SK-N-SH treated with all-trans-retinoic acid at 6 μM for 48 hours (cell line): ENCODE measurements at regions not wholly inside any gene's neighbourhood (a gene's known extent, or its start where the extent isn't known, plus 50 kb on each side); places are given as distances from the start of the nearest gene placed in this dataset.

ENCODE experiments used
- ATAC-seq: fragments of 200-7000 bp; cut with Tn5 transposase; 3 replicates; pipeline ENCODE4 v1.9.1; 2020; ENCODE audit warnings: mild to moderate bottlenecking, moderate library complexity
- ARNTL ChIP-seq: fragments of 450-650 bp; formaldehyde crosslinking; IDR thresholded peaks from 2 replicates; pipeline ENCODE4 v1.5.0; 2020; ENCODE audit warnings: low read depth, mild to moderate bottlenecking, moderate library complexity, borderline replicate concordance
- BACH2 ChIP-seq: fragments of 250-450 bp; sonication (Bioruptor Pico); IDR thresholded peaks from 2 replicates; pipeline ENCODE4 v1.9.0; 2021; ENCODE audit warnings: mild to moderate bottlenecking, borderline replicate concordance
- CREB5 ChIP-seq: fragments of 250-450 bp; sonication (Bioruptor Pico); IDR thresholded peaks from 2 replicates; pipeline ENCODE4 v1.5.1; 2020; ENCODE audit warnings: low read depth, mild to moderate bottlenecking, moderate library complexity
- CSDC2 ChIP-seq: fragments of 250-450 bp; sonication (Bioruptor Pico); IDR thresholded peaks from 2 replicates; pipeline ENCODE4 v1.5.0; 2020; ENCODE audit warnings: mild to moderate bottlenecking, moderate library complexity
- OSR1 ChIP-seq: fragments of 250-450 bp; sonication (Bioruptor Pico); IDR thresholded peaks from 2 replicates; pipeline ENCODE4 v1.8.0; 2022; ENCODE audit warnings: moderate library complexity, mild to moderate bottlenecking, inconsistent platforms
- POU6F1 ChIP-seq: fragments of 250-450 bp; sonication (Bioruptor Pico); IDR thresholded peaks from 2 replicates; pipeline ENCODE4 v1.8.0; 2021; ENCODE audit warnings: low read depth, mild to moderate bottlenecking, moderate library complexity, borderline replicate concordance
- PPARA ChIP-seq: fragments of 250-450 bp; sonication (Bioruptor Pico); IDR thresholded peaks from 2 replicates; pipeline ENCODE4 v1.5.0; 2020; ENCODE audit warnings: mild to moderate bottlenecking, borderline replicate concordance
- RARB ChIP-seq: fragments of 250-450 bp; sonication (Bioruptor Pico); IDR thresholded peaks from 2 replicates; pipeline ENCODE4 v1.8.0; 2021; ENCODE audit warnings: mild to moderate bottlenecking, moderate library complexity
- SNAI2 ChIP-seq: fragments of 250-450 bp; sonication (Bioruptor Pico); IDR thresholded peaks from 2 replicates; pipeline ENCODE4 v1.5.0; 2020; ENCODE audit warnings: mild to moderate bottlenecking, moderate library complexity
- TCF4 ChIP-seq: fragments of 250-450 bp; sonication (Bioruptor Pico); IDR thresholded peaks from 2 replicates; pipeline ENCODE4 v1.8.0; 2021; ENCODE audit warnings: mild to moderate bottlenecking, moderate library complexity, borderline replicate concordance
- ZFP3 ChIP-seq: fragments of 250-450 bp; sonication (Bioruptor Pico); IDR thresholded peaks from 2 replicates; pipeline ENCODE4 v1.5.0; 2020; ENCODE audit warnings: mild to moderate bottlenecking, moderate library complexity
- ZNF565 ChIP-seq: fragments of 450-650 bp; formaldehyde crosslinking; conservative IDR thresholded peaks from 2 replicates; pipeline ENCODE4 v1.5.0; 2020; ENCODE audit warnings: low read depth, mild to moderate bottlenecking, moderate library complexity
- ZNF70 ChIP-seq: fragments of 450-650 bp; formaldehyde crosslinking; IDR thresholded peaks from 2 replicates; pipeline ENCODE4 v1.5.0; 2020; ENCODE audit warnings: mild to moderate bottlenecking, moderate library complexity
- ZNF8 ChIP-seq: fragments of 450-650 bp; formaldehyde crosslinking; IDR thresholded peaks from 2 replicates; pipeline ENCODE4 v1.5.0; 2020; ENCODE audit warnings: mild to moderate bottlenecking, moderate library complexity
- TF ChIP-seq, protein P1 (sequence below): fragments of 250-450 bp; sonication (Bioruptor Pico); IDR thresholded peaks from 2 replicates; pipeline ENCODE4 v1.5.1; 2021; ENCODE audit warnings: mild to moderate bottlenecking, moderate library complexity
- TF ChIP-seq, protein P2 (sequence below): fragments of 250-450 bp; sonication (Bioruptor Pico); IDR thresholded peaks from 2 replicates; pipeline ENCODE4 v1.5.0; 2020; ENCODE audit warnings: mild to moderate bottlenecking, moderate library complexity

DNA sequence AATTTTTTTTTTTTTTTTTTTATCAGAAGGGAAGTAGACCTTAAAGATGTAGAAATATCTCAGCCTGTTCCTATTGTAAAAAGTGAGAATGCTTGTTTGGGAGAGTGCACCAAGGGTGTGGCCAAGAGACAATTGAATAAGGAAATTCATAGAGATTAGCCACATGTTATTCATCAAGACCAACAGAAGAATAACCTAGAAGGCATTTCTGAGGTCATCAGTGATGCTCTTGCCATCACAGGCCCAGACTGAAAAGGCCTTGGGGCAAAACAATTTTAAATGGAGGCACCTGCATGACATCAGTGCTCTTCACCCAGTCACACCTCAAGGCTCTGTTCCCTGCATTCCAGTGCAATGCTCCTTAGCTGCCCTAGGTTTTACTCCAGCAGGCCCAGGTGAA, 2043.3 kb upstream of the PIK3C3 start (continued):
- TF ChIP-seq BACH2 (no peak), SNAI2 (CRISPR knock-in tag) (no peak), ZNF565 (CRISPR knock-in tag) (no peak), TCF4 (CRISPR knock-in tag) (no peak), ZNF8 (CRISPR knock-in tag) (no peak)

DNA sequence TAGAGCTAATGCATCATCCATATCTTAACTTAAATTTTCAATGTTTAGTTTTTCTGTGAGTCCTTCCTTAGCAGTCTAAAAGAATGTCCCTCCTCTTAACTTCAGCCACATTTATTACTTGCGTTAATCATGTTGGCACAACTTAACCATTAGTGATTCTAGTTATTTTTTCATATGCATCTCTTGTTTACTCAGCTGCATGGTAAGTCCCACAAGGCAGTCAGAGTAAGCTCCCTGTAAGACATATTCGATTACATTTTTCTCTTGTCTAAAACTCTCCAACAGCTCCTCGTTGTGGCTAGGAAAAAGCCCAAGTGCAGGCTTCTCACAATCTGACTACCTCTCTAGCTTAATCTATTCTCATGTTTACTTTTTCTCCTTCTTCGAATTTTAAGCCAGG, 2045.3 kb upstream of the PIK3C3 start:
- TF ChIP-seq CREB5 (CRISPR knock-in tag) (no peak), ZNF70 (no peak), CSDC2 (CRISPR knock-in tag) (no peak)
- ATAC-seq, result no peak

GRCh38 chr18:39886136-39886535, 2068.9 kb upstream of the PIK3C3 start:
- ATAC-seq, result no peak
- no peak for TF ChIP-seq BACH2
- TF ChIP-seq SNAI2 (CRISPR knock-in tag), result no peak
- no peak for TF ChIP-seq ZFP3
- no peak for TF ChIP-seq ARNTL
- TF ChIP-seq, protein P1, sequence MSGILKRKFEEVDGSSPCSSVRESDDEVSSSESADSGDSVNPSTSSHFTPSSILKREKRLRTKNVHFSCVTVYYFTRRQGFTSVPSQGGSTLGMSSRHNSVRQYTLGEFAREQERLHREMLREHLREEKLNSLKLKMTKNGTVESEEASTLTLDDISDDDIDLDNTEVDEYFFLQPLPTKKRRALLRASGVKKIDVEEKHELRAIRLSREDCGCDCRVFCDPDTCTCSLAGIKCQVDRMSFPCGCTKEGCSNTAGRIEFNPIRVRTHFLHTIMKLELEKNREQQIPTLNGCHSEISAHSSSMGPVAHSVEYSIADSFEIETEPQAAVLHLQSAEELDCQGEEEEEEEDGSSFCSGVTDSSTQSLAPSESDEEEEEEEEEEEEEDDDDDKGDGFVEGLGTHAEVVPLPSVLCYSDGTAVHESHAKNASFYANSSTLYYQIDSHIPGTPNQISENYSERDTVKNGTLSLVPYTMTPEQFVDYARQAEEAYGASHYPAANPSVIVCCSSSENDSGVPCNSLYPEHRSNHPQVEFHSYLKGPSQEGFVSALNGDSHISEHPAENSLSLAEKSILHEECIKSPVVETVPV (CRISPR knock-in tag), result no peak
- TF ChIP-seq ZNF565 (CRISPR knock-in tag), result no peak
- no peak for TF ChIP-seq OSR1
- no peak for TF ChIP-seq CSDC2 (CRISPR knock-in tag)
- TF ChIP-seq CREB5 (CRISPR knock-in tag), result no peak
- TF ChIP-seq PPARA (CRISPR knock-in tag), result no peak
- TF ChIP-seq POU6F1 (CRISPR knock-in tag), result no peak
- TF ChIP-seq ZNF8 (CRISPR knock-in tag), result no peak
- TF ChIP-seq, all 23 proteins: peak for 0

GRCh38 chr18:39872651-39873050, 2082.4 kb upstream of the PIK3C3 start:
- ATAC-seq, result no peak
- TF ChIP-seq TCF4 (CRISPR knock-in tag) (no peak), ZNF8 (CRISPR knock-in tag) (no peak), ARNTL (no peak), CREB5 (CRISPR knock-in tag) (no peak), RARB (CRISPR knock-in tag) (no peak), ZFP3 (no peak), CSDC2 (CRISPR knock-in tag) (no peak), SNAI2 (CRISPR knock-in tag) (no peak), PPARA (CRISPR knock-in tag) (no peak)
- TF ChIP-seq, protein P2, sequence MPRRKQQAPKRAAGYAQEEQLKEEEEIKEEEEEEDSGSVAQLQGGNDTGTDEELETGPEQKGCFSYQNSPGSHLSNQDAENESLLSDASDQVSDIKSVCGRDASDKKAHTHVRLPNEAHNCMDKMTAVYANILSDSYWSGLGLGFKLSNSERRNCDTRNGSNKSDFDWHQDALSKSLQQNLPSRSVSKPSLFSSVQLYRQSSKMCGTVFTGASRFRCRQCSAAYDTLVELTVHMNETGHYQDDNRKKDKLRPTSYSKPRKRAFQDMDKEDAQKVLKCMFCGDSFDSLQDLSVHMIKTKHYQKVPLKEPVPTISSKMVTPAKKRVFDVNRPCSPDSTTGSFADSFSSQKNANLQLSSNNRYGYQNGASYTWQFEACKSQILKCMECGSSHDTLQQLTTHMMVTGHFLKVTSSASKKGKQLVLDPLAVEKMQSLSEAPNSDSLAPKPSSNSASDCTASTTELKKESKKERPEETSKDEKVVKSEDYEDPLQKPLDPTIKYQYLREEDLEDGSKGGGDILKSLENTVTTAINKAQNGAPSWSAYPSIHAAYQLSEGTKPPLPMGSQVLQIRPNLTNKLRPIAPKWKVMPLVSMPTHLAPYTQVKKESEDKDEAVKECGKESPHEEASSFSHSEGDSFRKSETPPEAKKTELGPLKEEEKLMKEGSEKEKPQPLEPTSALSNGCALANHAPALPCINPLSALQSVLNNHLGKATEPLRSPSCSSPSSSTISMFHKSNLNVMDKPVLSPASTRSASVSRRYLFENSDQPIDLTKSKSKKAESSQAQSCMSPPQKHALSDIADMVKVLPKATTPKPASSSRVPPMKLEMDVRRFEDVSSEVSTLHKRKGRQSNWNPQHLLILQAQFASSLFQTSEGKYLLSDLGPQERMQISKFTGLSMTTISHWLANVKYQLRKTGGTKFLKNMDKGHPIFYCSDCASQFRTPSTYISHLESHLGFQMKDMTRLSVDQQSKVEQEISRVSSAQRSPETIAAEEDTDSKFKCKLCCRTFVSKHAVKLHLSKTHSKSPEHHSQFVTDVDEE (CRISPR knock-in tag), result no peak
